H9 (cell line): ENCODE measurements at regions not wholly inside any gene's neighbourhood (a gene's known extent, or its start where the extent isn't known, plus 50 kb on each side); places are given as distances from the start of the nearest gene placed in this dataset.

Experiments used
- DNase-seq: peaks from one replicate; pipeline ENCODE4 v3.0.0-alpha.2; 2017
- H2AFZ ChIP-seq: one replicate; pipeline ENCODE4 v1.6.1; 2013; ENCODE audit warnings: mild to moderate bottlenecking, low read length, control low read depth, moderate library complexity
- H2AK5ac ChIP-seq: 2 replicates; pipeline ENCODE4 v1.6.1; 2013; ENCODE audit warnings: low read length, control low read depth, mixed read lengths; ENCODE audit not compliant: insufficient read length
- H2BK120ac ChIP-seq: one replicate; pipeline ENCODE4 v1.6.1; 2013; ENCODE audit warnings: low read depth, mild to moderate bottlenecking, low read length, control low read depth, inconsistent platforms; ENCODE audit not compliant: poor library complexity, severe bottlenecking
- H2BK12ac ChIP-seq: 2 replicates; pipeline ENCODE4 v1.6.1; 2013; ENCODE audit warnings: low read length, control low read depth, mixed read lengths, low read depth; ENCODE audit not compliant: insufficient read length
- H2BK15ac ChIP-seq: 2 replicates; pipeline ENCODE4 v1.6.1; 2013; ENCODE audit warnings: low read depth, low read length, control low read depth
- H2BK20ac ChIP-seq: one replicate; pipeline ENCODE4 v1.6.1; 2013; ENCODE audit warnings: low read depth, mild to moderate bottlenecking, low read length, control low read depth, inconsistent platforms; ENCODE audit not compliant: poor library complexity, severe bottlenecking
- H2BK5ac ChIP-seq: 2 replicates; pipeline ENCODE4 v1.6.1; 2013; ENCODE audit warnings: low read length, control low read depth, mixed read lengths; ENCODE audit not compliant: insufficient read length
- H3K14ac ChIP-seq: 2 replicates; pipeline ENCODE4 v1.6.1; 2013; ENCODE audit warnings: low read length, control low read depth; ENCODE audit not compliant: insufficient read depth
- H3K18ac ChIP-seq: 2 replicates; pipeline ENCODE4 v1.6.1; 2013; ENCODE audit warnings: low read depth, mild to moderate bottlenecking, mixed read lengths, low read length, control low read depth; ENCODE audit not compliant: insufficient read length
- H3K23ac ChIP-seq: 2 replicates; pipeline ENCODE4 v1.6.1; 2013; ENCODE audit warnings: low read length, control low read depth, mixed read lengths, low read depth; ENCODE audit not compliant: insufficient read length
- H3K23me2 ChIP-seq: 2 replicates; pipeline ENCODE4 v1.6.1; 2013; ENCODE audit warnings: low read depth, mild to moderate bottlenecking, mixed read lengths, low read length, control low read depth; ENCODE audit not compliant: insufficient read length, poor library complexity, severe bottlenecking
- H3K27ac ChIP-seq: 2 replicates; pipeline ENCODE4 v1.5.1; 2013; ENCODE audit warnings: low read length, control low read depth, mixed read lengths, low read depth; ENCODE audit not compliant: insufficient read length
- H3K27me3 ChIP-seq: 2 replicates; pipeline ENCODE4 v1.6.1; 2013; ENCODE audit warnings: low read length, control low read depth, inconsistent platforms; ENCODE audit not compliant: insufficient read depth
- H3K4ac ChIP-seq: 2 replicates; pipeline ENCODE4 v1.6.1; 2013; ENCODE audit warnings: low read depth, mild to moderate bottlenecking, control low read depth, inconsistent platforms, low read length, moderate library complexity
- H3K4me1 ChIP-seq: 2 replicates; pipeline ENCODE4 v1.6.1; 2013; ENCODE audit warnings: low read length, control low read depth, inconsistent platforms; ENCODE audit not compliant: insufficient read depth
- H3K4me2 ChIP-seq: 2 replicates; pipeline ENCODE4 v1.6.1; 2013; ENCODE audit warnings: low read length, control low read depth, mixed read lengths; ENCODE audit not compliant: insufficient read length, insufficient read depth
- H3K56ac ChIP-seq: 2 replicates; pipeline ENCODE4 v1.6.1; 2013; ENCODE audit warnings: low read depth, mild to moderate bottlenecking, mixed read lengths, low read length, control low read depth; ENCODE audit not compliant: insufficient read length
- H3K79me1 ChIP-seq: 2 replicates; pipeline ENCODE4 v1.6.1; 2013; ENCODE audit warnings: low read depth, mild to moderate bottlenecking, moderate library complexity, low read length, control low read depth, inconsistent platforms; ENCODE audit not compliant: insufficient read depth, poor library complexity, severe bottlenecking
- H3K79me2 ChIP-seq: 2 replicates; pipeline ENCODE4 v1.6.1; 2013; ENCODE audit warnings: low read length, control low read depth, inconsistent platforms; ENCODE audit not compliant: insufficient read depth
- H3K9ac ChIP-seq: 2 replicates; pipeline ENCODE4 v1.6.1; 2013; ENCODE audit warnings: low read length, control low read depth, mixed read lengths; ENCODE audit not compliant: insufficient read length; ENCODE audit errors: extremely low read depth
- H3K9me3 ChIP-seq: one replicate; pipeline ENCODE4 v1.6.1; 2013; ENCODE audit warnings: low read depth, low read length, inconsistent platforms; ENCODE audit not compliant: control insufficient read depth
- H3T11ph ChIP-seq: one replicate; pipeline ENCODE4 v1.6.1; 2013; ENCODE audit warnings: mild to moderate bottlenecking, low read length, control low read depth, inconsistent platforms
- H4K20me1 ChIP-seq: one replicate; pipeline ENCODE4 v1.6.1; 2013; ENCODE audit not compliant: control insufficient read depth, insufficient read length, insufficient read depth
- H4K5ac ChIP-seq: 2 replicates; pipeline ENCODE4 v1.6.1; 2013; ENCODE audit warnings: low read depth, mild to moderate bottlenecking, mixed read lengths, low read length, control low read depth; ENCODE audit not compliant: insufficient read length
- H4K8ac ChIP-seq: replicated peaks from 2 replicates; pipeline ENCODE4 v1.6.1; 2013; ENCODE audit warnings: low read length, control low read depth, mixed read lengths, low read depth; ENCODE audit not compliant: insufficient read length
- H4K91ac ChIP-seq: 2 replicates; pipeline ENCODE4 v1.6.1; 2013; ENCODE audit warnings: low read depth, mild to moderate bottlenecking, moderate library complexity, mixed read lengths, low read length, control low read depth; ENCODE audit not compliant: insufficient read length
- H3K27ac Mint-ChIP-seq, 3 experiments: 2 replicates in 2 of 3; 3 replicates in 1 of 3; pipeline ENCODE4 v1.8.0; 2020 to 2021; ENCODE audit warnings: mixed read lengths in 3 of 3, mild to moderate bottlenecking in 1 of 3, moderate library complexity in 1 of 3
- H3K27me3 Mint-ChIP-seq: 2 replicates; pipeline ENCODE4 v1.8.0; 2021; ENCODE audit warnings: low read depth, mild to moderate bottlenecking, moderate library complexity, mixed read lengths
- H3K36me3 Mint-ChIP-seq, 3 experiments: 2 replicates in 2 of 3; 3 replicates in 1 of 3; pipeline ENCODE4 v1.8.0; 2020 to 2021; ENCODE audit warnings: low read depth in 3 of 3, mixed read lengths in 3 of 3; ENCODE audit not compliant: insufficient read depth in 1 of 3
- H3K4me1 Mint-ChIP-seq, 2 experiments: 2 replicates each; pipeline ENCODE4 v1.8.0; 2020; ENCODE audit warnings: mixed read lengths in 2 of 2
- H3K4me3 Mint-ChIP-seq, 2 experiments: 2 replicates in 1 of 2; 3 replicates in 1 of 2; pipeline ENCODE4 v1.8.0; 2020 to 2021; ENCODE audit warnings: mild to moderate bottlenecking in 2 of 2, mixed read lengths in 2 of 2, moderate library complexity in 1 of 2
- H3K9me3 Mint-ChIP-seq, 2 experiments: 2 replicates in 1 of 2; 3 replicates in 1 of 2; pipeline ENCODE4 v1.8.0; 2020; ENCODE audit warnings: mild to moderate bottlenecking in 2 of 2, mixed read lengths in 2 of 2, moderate library complexity in 1 of 2
- CTCF ChIP-seq: fragments of 200-600 bp; sonication (generic); conservative IDR thresholded peaks from 3 replicates; pipeline ENCODE4 v1.8.0; 2021; ENCODE audit warnings: antibody characterized with exemption, mild to moderate bottlenecking
- WGBS: extraction: QIAGEN DNeasy Blood & Tissue Kit; methylation state at CpG from one replicate; pipeline ENCODE4 v1.1.7; 2013; ENCODE audit warnings: missing lambda C conversion rate, low lambda C conversion rate, mixed read lengths; ENCODE audit not compliant: insufficient read length; ENCODE audit errors: extremely low coverage; 5-methylcytosine and 5-hydroxymethylcytosine counted together

GRCh38 chr7:119640861-119641260, 632.1 kb upstream of the KCND2 start:
- H2BK15ac ChIP-seq: peak overlapping the region; percentile 65; the same call in 1 of the 2 replicates
- no peak overlapping the region for H3K18ac ChIP-seq
- no peak overlapping the region; the same call in 1 of the 2 replicates for H3K14ac ChIP-seq
- no peak overlapping the region for H4K91ac ChIP-seq
- H3K79me1 ChIP-seq: no peaks in the 10 kb centered on the region
- no CpG with 5 or more reads among the region's 4 CpGs for WGBS
- Mint-ChIP-seq H3K36me3 (peaks cover 0 to 4% (median 0%) of the 10 kb centered on the region in 3 experiments; a peak in 3 of 7 replicates), H3K4me1 (no peaks in the 10 kb centered on the region), H3K27ac (no peak overlapping the region), H3K9me3 (peaks cover 0 to 8% of the 10 kb centered on the region in 2 experiments; a peak in 4 of 5 replicates), H3K27me3 (no peaks in the 10 kb centered on the region), H3K4me3 (no peak overlapping the region)
- H3K4me2 ChIP-seq: no peak overlapping the region
- no peak overlapping the region for H2BK5ac ChIP-seq
- peak; percentile 24 for DNase-seq
- H3K9ac ChIP-seq: no peak overlapping the region
- no peaks in the 10 kb centered on the region for H4K20me1 ChIP-seq
- H2BK12ac ChIP-seq: no peak overlapping the region
- TF ChIP-seq CTCF: no peak
- no peak overlapping the region for H3K56ac ChIP-seq
- no peak overlapping the region for H3T11ph ChIP-seq
- no peaks in the 10 kb centered on the region for H3K79me2 ChIP-seq
- no peak overlapping the region for H2BK120ac ChIP-seq
- no peaks in the 10 kb centered on the region for H3K4me1 ChIP-seq
- H2AFZ ChIP-seq: no peak overlapping the region
- H3K23me2 ChIP-seq: no peaks in the 10 kb centered on the region
- no peaks in the 10 kb centered on the region for H3K27me3 ChIP-seq
- H3K27ac ChIP-seq: no peak overlapping the region
- H4K5ac ChIP-seq: no peak overlapping the region
- H3K23ac ChIP-seq: no peak overlapping the region
- no peaks in the 10 kb centered on the region for H3K9me3 ChIP-seq
- H2AK5ac ChIP-seq: no peak overlapping the region
- H2BK20ac ChIP-seq: no peak overlapping the region
- H3K4ac ChIP-seq: no peak overlapping the region
- no peak overlapping the region for H4K8ac ChIP-seq
